ENCODE measurements at regions not wholly inside any gene's neighbourhood (a gene's known extent, or its start where the extent isn't known, plus 50 kb on each side); places are given as distances from the start of the nearest gene placed in this dataset.
"Not testable (repeated sequence)": the region's sequence is repeated elsewhere in the genome, so short reads cannot be mapped to it uniquely, and the experiment has no call there.

GRCh38 chr1:149338221-149338691 lies 136.6 kb upstream of the NBPF19 start:
- TF ChIP-seq POLR2A, CTCF (IDR thresholded peaks at IDR 0.05): not testable (repeated sequence)

Measured in Peyer's patch (tissue), 4 donors.